ENCODE measurements at regions not wholly inside any gene's neighbourhood (a gene's known extent, or its start where the extent isn't known, plus 50 kb on each side); places are given as distances from the start of the nearest gene placed in this dataset.

- no peak for DNase-seq
Observed at GRCh38 chr1:164183854-164184635, 374.9 kb upstream of the PBX1 start.

GRCh38 chr1:164186881-164187280 lies 372.1 kb upstream of the PBX1 start:
- no peak for DNase-seq

- DNase-seq: no peak
Observed at GRCh38 chr1:164188497-164188896, 370.5 kb upstream of the PBX1 start.

GRCh38 chr1:164191191-164191590 lies 367.8 kb upstream of the PBX1 start:
- DNase-seq: no peak

- no peak for DNase-seq
Observed at GRCh38 chr1:164210211-164210739, 348.7 kb upstream of the PBX1 start.

- DNase-seq: no peak
Observed at GRCh38 chr1:164223378-164223777, 335.6 kb upstream of the PBX1 start.

- no peak for DNase-seq
Observed at GRCh38 chr1:164225011-164225410, 334.0 kb upstream of the PBX1 start.

- no peak for DNase-seq
Observed at GRCh38 chr1:164226977-164227376, 332.0 kb upstream of the PBX1 start.

- no peak for DNase-seq
Observed at GRCh38 chr1:164228928-164229327, 330.1 kb upstream of the PBX1 start.

- no peak for DNase-seq
Observed at GRCh38 chr1:164233149-164233548, 325.8 kb upstream of the PBX1 start.

GRCh38 chr1:164240081-164240480 lies 318.9 kb upstream of the PBX1 start:
- no peak for DNase-seq

- DNase-seq: no peak
Observed at GRCh38 chr1:164250365-164250764, 308.6 kb upstream of the PBX1 start.

- DNase-seq: no peak
Observed at GRCh38 chr1:164256456-164256855, 302.5 kb upstream of the PBX1 start.

- DNase-seq: no peak
Observed at GRCh38 chr1:164261691-164262240, 297.2 kb upstream of the PBX1 start.

- DNase-seq: no peak
Observed at GRCh38 chr1:164263540-164263939, 295.4 kb upstream of the PBX1 start.

GRCh38 chr1:164265232-164265631 lies 293.8 kb upstream of the PBX1 start:
- no peak for DNase-seq

- DNase-seq: no peak
Observed at GRCh38 chr1:164272156-164272555, 286.8 kb upstream of the PBX1 start.

- DNase-seq: no peak
Observed at GRCh38 chr1:164296172-164296571, 262.8 kb upstream of the PBX1 start.

- no peak for DNase-seq
Observed at GRCh38 chr1:164308101-164308500, 250.9 kb upstream of the PBX1 start.

- no peak for DNase-seq
Observed at GRCh38 chr1:164310166-164310565, 248.8 kb upstream of the PBX1 start.

- no peak for DNase-seq
Observed at GRCh38 chr1:164311377-164311776, 247.6 kb upstream of the PBX1 start.

GRCh38 chr1:164320790-164321731 lies 237.9 kb upstream of the PBX1 start:
- no peak for DNase-seq

- DNase-seq: no peak
Observed at GRCh38 chr1:164325786-164326185, 233.2 kb upstream of the PBX1 start.
